Amniotic epithelial cell (primary cell): ENCODE measurements at regions not wholly inside any gene's neighbourhood (a gene's known extent, or its start where the extent isn't known, plus 50 kb on each side); places are given as distances from the start of the nearest gene placed in this dataset.

Experiments
- DNase-seq: peaks from one replicate; pipeline ENCODE4 v3.0.0-alpha.2; 2010; ENCODE audit warnings: low read depth

- DNase-seq: no peak
Measured at GRCh38 chr5:107263387-107264018, 407.2 kb downstream of the EFNA5 start.

DNA sequence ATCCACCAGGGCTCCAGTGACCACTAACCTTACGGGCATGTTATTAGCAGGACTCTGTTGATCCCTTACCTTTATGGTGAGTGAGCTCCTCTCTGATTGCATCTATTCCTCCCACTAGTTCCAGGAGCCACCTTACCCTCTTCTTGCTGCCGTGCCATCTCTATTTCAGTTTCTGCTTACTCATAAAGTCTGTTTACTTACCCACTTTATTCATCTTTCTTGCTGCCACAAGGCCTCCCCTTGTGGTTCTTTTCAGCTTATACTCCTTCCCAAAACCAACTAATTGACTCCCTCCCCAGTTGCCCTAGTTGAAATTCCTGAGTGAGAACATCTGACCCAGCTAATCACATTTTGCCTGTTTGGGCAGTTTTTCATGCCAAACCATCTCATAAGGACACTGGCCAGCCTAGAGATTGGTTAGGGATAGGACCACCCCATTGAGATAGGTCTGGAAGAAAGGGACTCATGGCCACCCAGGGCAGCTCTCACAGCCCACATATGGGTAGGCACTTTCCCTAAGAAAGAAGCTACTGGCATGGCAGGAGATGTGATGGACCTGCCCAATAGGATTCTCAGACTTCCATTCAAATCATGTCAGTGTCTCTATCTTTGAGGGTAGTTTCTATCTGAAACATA, 412.7 kb downstream of the EFNA5 start:
- peak; percentile 35 for DNase-seq

DNA sequence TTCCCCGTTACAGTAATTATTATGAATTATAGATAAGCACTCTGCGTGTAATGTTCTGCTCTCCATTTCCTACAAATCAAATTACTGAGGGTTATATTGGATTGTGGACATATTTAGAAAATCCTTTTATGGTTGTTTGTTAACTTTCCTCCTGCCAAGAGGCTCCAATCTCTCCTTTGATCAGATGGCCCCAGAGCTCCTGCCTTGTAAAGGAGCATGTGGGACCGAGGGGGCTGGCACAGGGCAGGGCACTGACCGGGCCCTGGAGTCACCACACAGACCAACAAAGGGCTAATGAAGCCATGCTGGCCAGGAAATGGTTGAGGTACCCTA, 415.9 kb downstream of the EFNA5 start:
- no peak for DNase-seq

DNA sequence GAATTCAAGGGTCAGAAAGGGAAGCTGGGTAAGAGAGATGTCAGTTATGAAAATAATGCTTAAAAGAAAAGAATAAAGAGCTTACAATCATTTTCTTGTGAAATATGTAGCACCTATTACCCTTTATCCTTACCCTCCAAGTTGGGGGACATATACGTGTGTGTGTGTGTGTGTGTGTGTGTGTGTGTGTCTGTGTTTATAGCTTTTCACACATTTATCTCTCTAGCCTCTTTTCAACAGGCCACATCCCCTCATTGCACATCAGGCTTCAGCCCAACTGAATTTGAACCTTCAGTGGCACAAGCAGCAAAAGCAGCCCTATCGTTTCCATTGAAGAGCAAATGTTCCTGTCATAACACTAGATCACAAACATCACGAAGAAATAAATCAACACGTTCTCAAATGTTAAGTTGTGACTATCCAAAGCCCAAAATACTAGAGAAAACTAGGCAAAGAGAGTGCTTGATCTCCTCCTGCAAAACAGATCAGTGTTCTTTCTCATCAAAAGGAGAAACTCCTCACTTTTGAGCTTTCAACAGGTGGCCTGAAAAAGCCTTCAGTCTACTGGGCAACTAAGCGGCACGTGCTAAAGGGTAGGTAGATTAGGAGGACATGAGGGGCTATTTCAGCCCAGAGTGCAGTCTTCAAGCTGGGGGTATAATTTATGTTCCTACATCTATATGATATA, 416.4 kb downstream of the EFNA5 start:
- no peak for DNase-seq

DNA sequence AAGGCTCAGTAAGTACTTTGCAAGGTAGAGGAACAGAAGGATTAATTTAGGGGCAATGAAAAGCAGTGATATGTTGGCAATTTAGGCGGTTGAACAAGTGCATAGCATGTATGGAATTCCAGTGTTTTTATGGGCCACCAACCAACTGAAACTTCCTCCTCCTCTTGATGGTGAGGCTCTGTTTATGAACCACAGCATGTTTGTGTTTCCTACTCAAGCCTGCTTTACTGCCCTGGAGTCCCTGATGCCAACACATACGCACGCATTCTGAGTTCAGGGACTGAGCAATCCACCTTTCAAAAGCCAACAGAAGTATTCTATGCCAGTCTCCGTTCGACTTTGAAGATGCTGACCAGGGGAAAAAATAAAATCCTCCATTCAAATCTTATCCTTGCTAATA, 417.5 kb downstream of the EFNA5 start:
- no peak for DNase-seq

- no peak for DNase-seq
Measured at GRCh38 chr5:107251151-107251550, 419.6 kb downstream of the EFNA5 start.

DNA sequence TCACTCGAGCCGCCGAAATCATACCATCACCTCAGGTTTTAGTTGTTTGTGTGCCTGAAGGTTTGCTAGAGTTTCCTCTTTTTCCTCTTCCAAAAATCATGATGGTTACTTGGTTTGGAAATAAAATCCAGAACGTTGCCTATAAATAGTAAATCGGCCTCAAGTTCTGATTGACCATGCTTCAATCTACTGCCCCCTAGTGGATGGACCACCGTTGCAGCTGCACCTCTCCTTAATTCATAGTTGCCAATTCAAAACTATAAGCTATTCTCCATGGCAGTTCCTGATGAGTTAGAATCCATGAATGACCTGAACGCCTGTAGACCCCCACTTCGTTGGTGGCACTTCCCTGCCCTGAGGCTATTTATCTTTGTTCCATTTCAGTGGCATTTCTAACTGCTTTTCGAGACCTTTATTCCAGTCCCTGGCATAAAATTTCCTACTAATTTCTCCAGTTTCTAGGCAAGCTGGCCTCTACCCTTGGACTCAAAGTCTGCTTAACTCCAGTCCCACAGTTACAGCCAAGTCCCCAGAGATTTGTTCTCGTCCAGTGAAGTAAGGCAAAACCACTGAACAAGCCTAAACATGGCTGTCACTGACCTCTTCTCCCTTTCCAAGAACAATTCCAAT, 422.6 kb downstream of the EFNA5 start:
- DNase-seq: peak; percentile 56

GRCh38 chr5:107247427-107247826, 423.3 kb downstream of the EFNA5 start:
- peak; percentile 46 for DNase-seq

GRCh38 chr5:107243220-107243579, 427.5 kb downstream of the EFNA5 start:
- DNase-seq: no peak

DNA sequence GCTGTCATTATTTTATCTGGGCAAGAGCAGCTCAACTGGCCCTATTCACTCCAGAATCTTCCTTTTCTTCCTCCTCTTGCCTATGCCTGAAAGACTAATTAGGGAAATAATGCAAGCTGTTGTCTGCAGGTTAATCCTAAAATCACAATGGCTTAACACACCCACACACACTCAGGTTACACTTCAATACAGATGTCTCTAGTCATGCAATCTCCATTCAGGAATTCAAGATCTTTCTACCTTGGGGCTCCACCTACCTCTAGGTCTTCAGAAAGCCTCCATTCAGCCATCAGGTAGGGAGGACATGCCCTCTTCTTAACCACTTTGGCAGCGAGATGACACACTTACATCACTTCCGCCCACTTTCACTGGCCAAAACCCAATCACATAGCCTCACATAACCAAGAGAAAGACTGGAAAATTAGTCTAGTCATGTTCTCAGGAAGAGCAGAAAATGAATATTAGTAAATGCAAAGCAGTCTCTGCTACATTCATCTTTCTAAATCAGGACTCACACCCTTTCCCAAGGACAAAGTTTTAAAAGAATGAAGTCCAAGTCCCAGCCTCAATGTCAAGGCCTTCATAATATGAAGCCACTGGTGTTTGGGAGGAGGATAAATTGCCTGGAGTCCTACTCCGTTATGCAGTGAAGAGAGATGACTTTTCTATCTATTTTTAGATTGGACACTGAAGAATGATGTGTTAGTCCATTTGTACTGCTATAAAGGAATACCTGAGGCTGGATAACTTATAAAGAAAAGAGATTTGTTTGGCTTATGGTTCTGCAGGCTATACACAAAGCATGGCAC, 428.1 kb downstream of the EFNA5 start:
- DNase-seq: no peak

DNA sequence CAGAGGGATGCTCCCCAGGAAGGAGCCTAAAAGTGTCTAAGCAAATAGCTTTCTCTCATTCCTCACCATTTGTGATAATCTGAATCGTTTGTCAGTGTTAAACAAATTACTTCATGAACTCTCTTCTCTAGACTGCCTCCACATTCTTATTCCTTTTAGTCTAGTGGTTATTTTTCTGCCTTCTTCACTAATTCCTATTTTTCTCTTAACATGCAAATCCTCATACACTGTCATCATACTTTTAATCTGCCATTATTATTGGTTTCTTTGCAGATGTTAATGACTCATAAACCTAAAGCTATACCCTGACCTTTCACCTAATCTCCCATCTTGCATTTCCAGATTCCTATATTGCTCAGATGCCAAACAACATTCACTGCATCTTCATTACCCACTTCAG, 428.9 kb downstream of the EFNA5 start:
- no peak for DNase-seq

DNA sequence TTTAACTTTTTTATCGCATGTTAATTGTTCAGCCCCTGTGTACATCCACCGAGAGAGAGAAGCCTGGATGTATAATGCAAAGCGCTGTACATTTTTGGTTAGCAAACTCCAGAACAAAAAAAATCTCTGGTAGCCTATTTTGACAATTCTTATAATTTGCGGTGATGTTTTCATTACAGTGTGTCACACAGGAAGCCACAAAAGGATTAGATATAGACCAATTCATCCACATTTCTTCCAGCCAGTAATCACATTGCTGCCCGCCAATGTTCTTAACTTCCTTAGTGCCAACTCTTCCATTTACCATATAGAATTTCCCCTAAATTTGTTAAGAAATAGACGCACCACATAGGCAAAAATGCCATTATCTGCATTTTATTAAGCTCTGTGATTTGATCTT, 435.6 kb downstream of the EFNA5 start:
- peak; percentile 8 for DNase-seq

DNA sequence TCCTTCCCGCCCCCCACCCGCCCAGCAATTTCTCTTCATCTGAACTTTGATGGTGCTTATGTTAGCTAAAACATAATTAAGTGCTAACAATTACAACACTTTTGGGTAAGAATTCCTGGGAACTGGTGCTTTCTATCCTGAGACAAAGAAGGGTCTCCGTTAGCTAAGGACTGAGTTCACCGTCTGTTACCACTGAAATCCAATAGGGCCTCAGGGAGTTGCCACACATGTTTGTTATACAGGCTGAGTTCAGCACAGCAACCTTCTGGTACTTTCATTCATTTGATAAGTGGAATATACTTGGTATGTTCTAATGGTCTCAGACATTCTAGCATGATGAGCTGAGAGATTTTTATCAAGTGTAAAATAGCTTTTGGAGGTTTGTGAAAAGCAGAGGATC, 437.9 kb downstream of the EFNA5 start:
- no peak for DNase-seq

DNA sequence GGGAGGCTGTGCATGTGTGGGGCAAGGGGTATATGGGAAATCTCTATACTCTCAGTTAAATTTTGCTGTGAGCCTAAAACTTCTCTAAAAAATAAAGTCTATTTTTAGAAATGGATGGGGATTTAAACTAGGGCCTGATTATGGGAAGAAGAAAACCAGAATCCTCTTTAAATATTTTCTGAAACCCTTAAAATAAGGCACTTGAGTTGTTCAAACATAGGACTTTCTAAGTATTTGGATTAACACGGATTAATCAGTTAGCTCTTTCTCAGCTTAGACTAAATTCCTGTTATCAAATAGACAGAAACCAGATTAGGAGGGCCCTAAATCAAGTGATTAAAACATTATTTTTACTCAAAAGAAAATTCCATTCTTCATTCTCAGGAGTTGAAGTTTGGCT, 438.4 kb downstream of the EFNA5 start:
- no peak for DNase-seq

GRCh38 chr5:107231191-107231590, 439.5 kb downstream of the EFNA5 start:
- DNase-seq: no peak

GRCh38 chr5:107230367-107230766, 440.4 kb downstream of the EFNA5 start:
- DNase-seq: no peak

DNA sequence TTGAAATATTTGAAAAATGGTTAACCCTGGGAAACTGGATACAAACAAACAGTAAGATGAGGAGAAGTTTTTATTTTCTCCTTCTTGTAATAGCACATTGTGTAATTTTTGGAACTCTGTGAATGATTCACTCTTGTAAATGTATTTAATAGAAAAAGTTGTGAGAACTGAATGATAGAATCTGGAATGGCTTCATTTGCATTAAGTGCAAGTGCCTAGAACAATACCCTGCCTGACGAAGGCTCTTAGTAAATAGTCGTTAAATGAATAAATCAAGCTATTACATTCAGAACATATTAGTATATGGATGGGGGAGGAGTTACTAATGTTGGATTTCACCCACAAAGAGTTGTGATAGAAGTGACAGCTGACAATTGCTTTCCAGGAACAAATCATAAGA, 442.5 kb downstream of the EFNA5 start:
- DNase-seq: no peak

DNA sequence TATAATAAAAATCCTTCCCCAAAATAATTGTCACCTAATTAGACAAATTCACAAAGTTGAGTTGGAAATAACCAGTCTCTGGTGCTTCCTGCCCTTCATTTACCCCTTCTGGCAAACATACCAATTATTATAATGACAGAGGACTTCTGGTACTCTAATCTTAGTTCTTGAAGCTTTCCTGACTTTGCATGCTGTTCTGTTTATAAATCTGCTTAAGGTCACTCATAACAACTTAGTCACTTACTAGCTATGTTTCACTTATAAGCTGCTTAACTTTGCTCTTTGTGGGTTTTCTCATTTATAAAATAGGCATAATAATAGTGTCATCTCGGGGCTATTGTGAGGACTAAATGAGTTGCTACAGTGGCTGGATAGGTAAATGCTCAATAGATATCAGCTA, 446.5 kb downstream of the EFNA5 start:
- no peak for DNase-seq

GRCh38 chr5:107223066-107223465, 447.7 kb downstream of the EFNA5 start:
- no peak for DNase-seq

- DNase-seq: peak; percentile 2
Measured at GRCh38 chr5:107219993-107220392, 450.7 kb downstream of the EFNA5 start.

GRCh38 chr5:107218457-107219193, 452.1 kb downstream of the EFNA5 start:
- peak; percentile 95 for DNase-seq

- no peak for DNase-seq
Measured at GRCh38 chr5:107217721-107218130, 453.0 kb downstream of the EFNA5 start.
